ENCODE measurements at regions not wholly inside any gene's neighbourhood (a gene's known extent, or its start where the extent isn't known, plus 50 kb on each side); places are given as distances from the start of the nearest gene placed in this dataset.
"Not testable (repeated sequence)": the region's sequence is repeated elsewhere in the genome, so short reads cannot be mapped to it uniquely, and the experiment has no call there.

- Mint-ChIP-seq H3K27ac (no peak overlapping the region), H3K27me3 (no peaks in the 10 kb centered on the region), H3K36me3 (peaks cover 3% of the 10 kb centered on the region), H3K4me3 (no peak overlapping the region), H3K4me1 (no peaks in the 10 kb centered on the region), H3K9me3 (peaks cover 0 to 2% (median 0%) of the 10 kb centered on the region in 3 donors)
Observed at GRCh38 chr12:19671695-19672094, 232.4 kb downstream of the AEBP2 start.

GRCh38 chr12:19674437-19674836 is 235.1 kb downstream of the AEBP2 start:
- Mint-ChIP-seq H3K36me3 (peaks cover 3% of the 10 kb centered on the region), H3K9me3 (peaks cover 0 to 12% (median 4%) of the 10 kb centered on the region in 3 donors), H3K27ac (no peak overlapping the region), H3K4me3 (no peak overlapping the region), H3K4me1 (no peaks in the 10 kb centered on the region), H3K27me3 (no peaks in the 10 kb centered on the region)

- H3K27me3 Mint-ChIP-seq, result no peaks in the 10 kb centered on the region
Observed at GRCh38 chr12:19675361-19675760, 236.1 kb downstream of the AEBP2 start.

GRCh38 chr12:19678501-19678900 is 239.2 kb downstream of the AEBP2 start:
- Mint-ChIP-seq H3K4me3 (peak overlapping the region in 1 of 4 donors; percentile 76), H3K9me3 (peaks cover under 1 to 19% (median 4%) of the 10 kb centered on the region in 3 donors), H3K27ac (peak overlapping the region in 2 of 3 donors; percentile 35 to 81)
- H3K4me1 Mint-ChIP-seq, H3K27me3 Mint-ChIP-seq, H3K36me3 Mint-ChIP-seq: not testable (repeated sequence)

More at GRCh38 chr12:19675361-19675760, 236.1 kb downstream of the AEBP2 start:
- H3K36me3 Mint-ChIP-seq, result peaks cover 5% of the 10 kb centered on the region
- peaks cover 0 to 19% (median 4%) of the 10 kb centered on the region in 3 donors for H3K9me3 Mint-ChIP-seq
- H3K27ac Mint-ChIP-seq, result no peak overlapping the region
- H3K4me1 Mint-ChIP-seq, result no peaks in the 10 kb centered on the region
- no peak overlapping the region for H3K4me3 Mint-ChIP-seq

- H3K36me3 Mint-ChIP-seq, result peaks cover 3% of the 10 kb centered on the region
- H3K9me3 Mint-ChIP-seq, result peaks cover 2 to 19% (median 4%) of the 10 kb centered on the region in 3 donors
- no peaks in the 10 kb centered on the region for H3K27me3 Mint-ChIP-seq
- no peaks in the 10 kb centered on the region for H3K4me1 Mint-ChIP-seq
- H3K27ac Mint-ChIP-seq, result peak overlapping the region in 1 of 3 donors; percentile 65
- H3K4me3 Mint-ChIP-seq, result no peak overlapping the region
Observed at GRCh38 chr12:19681007-19681406, 241.7 kb downstream of the AEBP2 start.

- peaks cover 0 to 18% (median 2%) of the 10 kb centered on the region in 3 donors for H3K9me3 Mint-ChIP-seq
- H3K4me1 Mint-ChIP-seq, result no peaks in the 10 kb centered on the region
Observed at GRCh38 chr12:19683178-19683927, 244.1 kb downstream of the AEBP2 start.

GRCh38 chr12:19687371-19687770 is 248.1 kb downstream of the AEBP2 start:
- no peaks in the 10 kb centered on the region for H3K36me3 Mint-ChIP-seq
- H3K27ac Mint-ChIP-seq, result no peak overlapping the region
- H3K9me3 Mint-ChIP-seq, result peaks cover 0 to 2% (median 0%) of the 10 kb centered on the region in 3 donors
- H3K4me3 Mint-ChIP-seq, result no peak overlapping the region
- H3K4me1 Mint-ChIP-seq, result no peaks in the 10 kb centered on the region
- H3K27me3 Mint-ChIP-seq, result no peaks in the 10 kb centered on the region

More at GRCh38 chr12:19683178-19683927, 244.1 kb downstream of the AEBP2 start:
- H3K4me3 Mint-ChIP-seq, result no peak overlapping the region
- no peak overlapping the region for H3K27ac Mint-ChIP-seq
- H3K27me3 Mint-ChIP-seq, result no peaks in the 10 kb centered on the region
- H3K36me3 Mint-ChIP-seq, result peaks cover 3% of the 10 kb centered on the region

GRCh38 chr12:19688532-19688931 is 249.2 kb downstream of the AEBP2 start:
- Mint-ChIP-seq H3K27ac (no peak overlapping the region), H3K27me3 (no peaks in the 10 kb centered on the region), H3K4me3 (no peak overlapping the region), H3K9me3 (peaks cover 0 to 2% (median 0%) of the 10 kb centered on the region in 3 donors), H3K36me3 (no peaks in the 10 kb centered on the region), H3K4me1 (no peaks in the 10 kb centered on the region)

GRCh38 chr12:19689226-19689625 is 249.9 kb downstream of the AEBP2 start:
- H3K4me1 Mint-ChIP-seq, result no peaks in the 10 kb centered on the region
- no peak overlapping the region for H3K4me3 Mint-ChIP-seq
- no peaks in the 10 kb centered on the region for H3K27me3 Mint-ChIP-seq
- H3K9me3 Mint-ChIP-seq, result no peaks in the 10 kb centered on the region
- no peaks in the 10 kb centered on the region for H3K36me3 Mint-ChIP-seq
- H3K27ac Mint-ChIP-seq, result no peak overlapping the region

- Mint-ChIP-seq H3K4me1 (peaks cover 0 to 2% (median 0%) of the 10 kb centered on the region in 3 donors), H3K36me3 (no peaks in the 10 kb centered on the region), H3K27me3 (no peaks in the 10 kb centered on the region), H3K27ac (no peak overlapping the region), H3K9me3 (no peaks in the 10 kb centered on the region), H3K4me3 (no peak overlapping the region)
Observed at GRCh38 chr12:19689801-19690472, 250.6 kb downstream of the AEBP2 start.

- peaks cover 0 to 3% (median 0%) of the 10 kb centered on the region in 3 donors for H3K4me1 Mint-ChIP-seq
- H3K4me3 Mint-ChIP-seq, result no peak overlapping the region
- H3K27ac Mint-ChIP-seq, result no peak overlapping the region
- H3K36me3 Mint-ChIP-seq, result no peaks in the 10 kb centered on the region
- H3K27me3 Mint-ChIP-seq, result no peaks in the 10 kb centered on the region
- H3K9me3 Mint-ChIP-seq, result no peaks in the 10 kb centered on the region
Observed at GRCh38 chr12:19692091-19692490, 252.8 kb downstream of the AEBP2 start.

- Mint-ChIP-seq H3K27me3 (no peaks in the 10 kb centered on the region), H3K4me1 (peaks cover 0 to 3% (median 0%) of the 10 kb centered on the region in 3 donors), H3K27ac (no peak overlapping the region), H3K4me3 (no peak overlapping the region), H3K9me3 (no peaks in the 10 kb centered on the region), H3K36me3 (no peaks in the 10 kb centered on the region)
Observed at GRCh38 chr12:19692566-19692965, 253.3 kb downstream of the AEBP2 start.

GRCh38 chr12:19694627-19695026 is 255.3 kb downstream of the AEBP2 start:
- H3K27me3 Mint-ChIP-seq, result no peaks in the 10 kb centered on the region
- H3K27ac Mint-ChIP-seq, result no peak overlapping the region
- no peaks in the 10 kb centered on the region for H3K36me3 Mint-ChIP-seq
- H3K4me1 Mint-ChIP-seq, result peaks cover 0 to 3% (median 0%) of the 10 kb centered on the region in 3 donors
- no peaks in the 10 kb centered on the region for H3K9me3 Mint-ChIP-seq
- no peak overlapping the region for H3K4me3 Mint-ChIP-seq

- H3K4me3 Mint-ChIP-seq, result no peak overlapping the region
- peaks cover 0 to 3% (median 0%) of the 10 kb centered on the region in 3 donors for H3K9me3 Mint-ChIP-seq
- H3K27me3 Mint-ChIP-seq, result no peaks in the 10 kb centered on the region
- H3K27ac Mint-ChIP-seq, result no peak overlapping the region
- no peaks in the 10 kb centered on the region for H3K36me3 Mint-ChIP-seq
- peaks cover 0 to 3% (median 0%) of the 10 kb centered on the region in 3 donors for H3K4me1 Mint-ChIP-seq
Observed at GRCh38 chr12:19695244-19696098, 256.2 kb downstream of the AEBP2 start.

- Mint-ChIP-seq H3K4me1 (no peaks in the 10 kb centered on the region), H3K9me3 (peaks cover 8 to 25% (median 9%) of the 10 kb centered on the region in 3 donors), H3K4me3 (no peak overlapping the region), H3K27me3 (no peaks in the 10 kb centered on the region), H3K27ac (no peak overlapping the region), H3K36me3 (peaks cover 2% of the 10 kb centered on the region)
Observed at GRCh38 chr12:19700969-19701368, 261.7 kb downstream of the AEBP2 start.
